NCI-H226 (cell line): ENCODE measurements at regions not wholly inside any gene's neighbourhood (a gene's known extent, or its start where the extent isn't known, plus 50 kb on each side); places are given as distances from the start of the nearest gene placed in this dataset.

Source experiments
- DNase-seq: peaks from one replicate; pipeline ENCODE4 v3.0.0-alpha.2; 2015

- no peak for DNase-seq
Measured at GRCh38 chr6:3638662-3639061, 112.9 kb downstream of the PXDC1 start.

GRCh38 chr6:3636060-3636459 lies 115.5 kb downstream of the PXDC1 start:
- DNase-seq = no peak

GRCh38 chr6:3635482-3635881 lies 116.0 kb downstream of the PXDC1 start:
- no peak for DNase-seq

- DNase-seq = no peak
Measured at GRCh38 chr6:3634280-3634816, 117.2 kb downstream of the PXDC1 start.

- DNase-seq = no peak
Measured at GRCh38 chr6:3633711-3634110, 117.8 kb downstream of the PXDC1 start.

- no peak for DNase-seq
Measured at GRCh38 chr6:3631877-3632276, 119.6 kb downstream of the PXDC1 start.

- no peak for DNase-seq
Measured at GRCh38 chr6:3631186-3631585, 120.3 kb downstream of the PXDC1 start.

- no peak for DNase-seq
Measured at GRCh38 chr6:3630258-3630835, 121.2 kb downstream of the PXDC1 start.

GRCh38 chr6:3627956-3628835 lies 123.3 kb downstream of the PXDC1 start:
- DNase-seq = no peak

GRCh38 chr6:3627501-3627900 lies 124.0 kb downstream of the PXDC1 start:
- DNase-seq = no peak

- no peak for DNase-seq
Measured at GRCh38 chr6:3625980-3626563, 125.4 kb downstream of the PXDC1 start.

- DNase-seq = no peak
Measured at GRCh38 chr6:3625149-3625979, 126.1 kb downstream of the PXDC1 start.

GRCh38 chr6:3624250-3625136 lies 127.0 kb downstream of the PXDC1 start:
- DNase-seq = no peak

GRCh38 chr6:3623451-3624249 lies 127.9 kb downstream of the PXDC1 start:
- no peak for DNase-seq

- DNase-seq = no peak
Measured at GRCh38 chr6:3621411-3621810, 130.1 kb downstream of the PXDC1 start.

GRCh38 chr6:3620937-3621336 lies 130.6 kb downstream of the PXDC1 start:
- DNase-seq = no peak

GRCh38 chr6:3620389-3620788 lies 131.1 kb downstream of the PXDC1 start:
- DNase-seq = no peak

- no peak for DNase-seq
Measured at GRCh38 chr6:3619800-3620199, 131.7 kb downstream of the PXDC1 start.

- no peak for DNase-seq
Measured at GRCh38 chr6:3619201-3619600, 132.3 kb downstream of the PXDC1 start.

GRCh38 chr6:3618642-3619041 lies 132.9 kb downstream of the PXDC1 start:
- no peak for DNase-seq

- DNase-seq = no peak
Measured at GRCh38 chr6:3617681-3618311, 133.7 kb downstream of the PXDC1 start.
